ENCODE measurements at regions not wholly inside any gene's neighbourhood (a gene's known extent, or its start where the extent isn't known, plus 50 kb on each side); places are given as distances from the start of the nearest gene placed in this dataset.

GRCh38 chr10:88185830-88186229, 322.4 kb downstream of the PTEN start:
- DNase-seq = no peak
- intact Hi-C loops (cut with DNase I) = no loop called here

DNA sequence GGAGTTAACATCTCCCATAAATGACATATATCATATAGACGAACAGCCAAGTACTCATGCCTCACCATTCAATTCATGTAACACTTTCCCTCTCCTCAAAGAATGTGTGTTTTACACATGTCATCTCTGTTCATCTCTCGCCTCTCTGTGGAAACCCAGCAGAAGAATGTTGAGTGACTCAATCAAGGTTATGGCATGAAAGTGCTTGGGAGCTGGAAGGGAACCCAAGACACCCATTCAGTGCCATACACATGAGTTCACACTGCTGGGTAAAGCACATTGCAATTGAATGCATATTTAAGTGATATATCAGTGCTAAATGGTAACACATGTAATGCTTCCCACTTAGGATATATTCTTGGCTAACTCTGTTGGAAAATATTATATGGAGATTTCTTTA, 322.9 kb downstream of the PTEN start:
- intact Hi-C loops (cut with DNase I) = no loop called here

GRCh38 chr10:88187472-88187871, 324.0 kb downstream of the PTEN start:
- DNase-seq = no peak
- intact Hi-C loops (cut with DNase I) = no loop called here

More for the DNA sequence above, 322.9 kb downstream of the PTEN start:
- DNase-seq = no peak

GRCh38 chr10:88190123-88190522, 326.7 kb downstream of the PTEN start:
- intact Hi-C loops (cut with DNase I) = no loop called here
- DNase-seq = no peak

GRCh38 chr10:88190540-88191235, 327.3 kb downstream of the PTEN start:
- peak in 4 of 42 donors; percentile 2 to 22 (median 9) for DNase-seq
- intact Hi-C loops (cut with DNase I) = no loop called here

- no peak for DNase-seq
- intact Hi-C loops (cut with DNase I) = no loop called here
Observed at GRCh38 chr10:88193018-88193417, 329.6 kb downstream of the PTEN start.

GRCh38 chr10:88194041-88194887, 330.8 kb downstream of the PTEN start:
- DNase-seq = no peak
- intact Hi-C loops (cut with DNase I) = no loop called here

GRCh38 chr10:88194961-88195367, 331.5 kb downstream of the PTEN start:
- DNase-seq = no peak
- intact Hi-C loops (cut with DNase I) = no loop called here

GRCh38 chr10:88195841-88196240, 332.4 kb downstream of the PTEN start:
- DNase-seq = no peak
- intact Hi-C loops (cut with DNase I) = no loop called here

- intact Hi-C loops (cut with DNase I) = no loop called here
- DNase-seq = no peak
Observed at GRCh38 chr10:88196291-88196690, 332.9 kb downstream of the PTEN start.

DNA sequence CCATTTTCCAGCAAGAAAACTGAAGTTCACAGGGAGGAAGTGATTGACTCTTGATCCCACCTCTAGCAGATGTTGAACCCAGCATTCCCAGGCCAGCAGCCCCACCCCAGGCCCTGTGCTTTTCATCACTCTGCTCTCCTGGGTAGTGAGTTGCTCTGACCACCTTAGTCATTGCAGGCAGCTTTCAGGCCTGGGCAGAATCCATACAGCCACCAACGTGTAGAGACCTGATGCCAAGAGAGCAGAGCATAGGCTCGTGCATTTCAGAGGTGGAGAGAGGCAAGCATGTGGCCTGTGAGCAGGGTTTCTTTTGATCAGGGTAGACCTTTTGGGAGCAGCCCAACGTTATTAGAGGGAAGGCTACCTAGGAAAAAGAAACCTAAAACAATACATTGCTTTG, 334.6 kb downstream of the PTEN start:
- intact Hi-C loops (cut with DNase I) = no loop called here
- DNase-seq = no peak

DNA sequence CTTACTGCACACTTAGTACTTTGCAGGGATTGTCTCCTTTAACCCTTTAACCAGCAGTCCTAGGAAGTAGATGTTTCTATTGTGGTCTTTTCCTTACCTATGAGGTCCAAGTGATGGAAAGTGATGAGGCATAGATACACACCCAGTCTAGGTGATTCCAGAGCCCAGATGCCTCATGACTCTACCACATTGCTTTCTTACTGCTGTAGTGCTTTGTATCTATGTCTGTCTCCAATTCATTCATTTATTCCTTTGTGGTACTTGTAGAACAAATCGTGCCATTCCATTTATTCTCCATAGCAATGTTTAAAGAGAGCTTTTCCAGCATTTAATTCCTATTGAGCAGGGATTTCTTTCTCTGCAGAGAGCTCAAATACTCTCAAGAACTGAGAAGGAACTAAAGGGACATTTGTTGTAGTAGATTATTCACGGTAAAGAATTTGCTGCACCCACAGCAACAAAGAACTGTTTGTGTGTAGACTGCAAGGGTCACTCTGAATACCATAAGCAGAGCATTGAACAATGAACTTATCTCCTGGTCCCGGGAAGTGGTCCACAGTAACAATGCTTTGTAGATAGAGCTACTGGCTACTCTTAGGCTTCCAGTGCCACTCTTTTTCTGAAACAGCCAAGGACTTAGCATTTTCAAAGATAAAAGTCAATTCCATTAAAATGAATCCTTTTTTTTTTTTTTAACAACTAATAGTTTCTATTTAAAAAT, 337.0 kb downstream of the PTEN start:
- DNase-seq = no peak
- intact Hi-C loops (cut with DNase I) = no loop called here

- no peak for DNase-seq
- intact Hi-C loops (cut with DNase I) = no loop called here
Observed at GRCh38 chr10:88205842-88206446, 342.5 kb downstream of the PTEN start.

GRCh38 chr10:88207121-88207546, 343.7 kb downstream of the PTEN start:
- intact Hi-C loops (cut with DNase I) = no loop called here
- no peak for DNase-seq

DNA sequence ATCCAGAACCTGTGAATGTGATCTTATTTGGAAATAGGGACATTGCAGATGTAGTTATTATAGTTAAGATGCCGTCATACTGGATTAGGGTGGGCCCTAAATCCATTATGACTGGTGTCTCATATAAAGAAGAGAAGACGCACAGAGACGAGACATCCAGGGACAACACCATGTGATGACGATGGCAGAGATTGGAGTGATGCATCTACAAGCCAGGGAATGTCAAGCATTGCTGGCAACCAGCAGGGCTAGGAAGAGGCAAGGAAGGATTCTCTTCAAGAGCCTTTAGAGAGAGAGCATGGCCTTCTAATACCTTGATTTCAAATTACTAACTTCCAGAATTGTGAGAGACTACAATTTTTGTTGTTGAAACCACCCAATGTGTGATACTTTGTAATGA, 345.8 kb downstream of the PTEN start:
- intact Hi-C loops (cut with DNase I) = no loop called here
- DNase-seq = no peak

GRCh38 chr10:88209837-88210561, 346.6 kb downstream of the PTEN start:
- DNase-seq = no peak
- intact Hi-C loops (cut with DNase I) = no loop called here

DNA sequence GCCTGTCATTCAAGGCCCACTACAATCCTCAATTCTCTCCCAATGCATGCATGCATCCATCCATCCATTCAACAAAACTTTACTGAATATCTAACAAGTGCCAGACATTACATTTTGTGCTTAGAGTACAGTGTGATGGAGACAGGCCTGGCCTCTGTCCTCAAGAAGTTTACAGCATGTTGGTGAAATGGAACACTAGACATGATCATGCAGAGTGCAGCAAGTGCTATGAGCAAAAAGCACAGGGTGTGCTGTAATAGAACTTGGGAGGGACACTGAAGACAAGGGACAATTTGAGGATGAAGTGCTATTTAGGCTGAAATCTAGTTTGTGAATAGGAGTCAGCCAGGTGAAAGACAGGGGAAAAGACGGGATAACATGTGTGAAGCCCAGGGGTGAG, 347.8 kb downstream of the PTEN start:
- intact Hi-C loops (cut with DNase I) = no loop called here
- no peak for DNase-seq

DNA sequence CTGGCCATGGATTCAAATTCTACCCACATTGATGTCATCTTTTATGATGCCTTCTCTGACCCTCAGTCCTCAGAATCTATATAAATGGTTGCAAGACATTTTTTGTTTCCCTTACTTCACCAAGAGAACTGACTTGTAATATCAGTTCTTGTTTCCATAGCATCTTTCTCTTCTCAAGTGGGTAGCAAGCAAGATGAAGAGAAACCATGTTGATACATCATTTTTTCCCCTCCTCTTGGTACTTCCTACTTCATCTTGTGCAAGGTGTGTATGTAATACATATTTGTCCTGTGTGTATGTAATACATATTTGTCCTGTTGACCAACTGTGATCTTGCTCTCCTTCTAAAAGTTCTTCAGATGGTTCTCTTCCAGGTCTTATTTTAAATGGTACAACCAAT, 348.6 kb downstream of the PTEN start:
- intact Hi-C loops (cut with DNase I) = no loop called here
- no peak for DNase-seq

DNA sequence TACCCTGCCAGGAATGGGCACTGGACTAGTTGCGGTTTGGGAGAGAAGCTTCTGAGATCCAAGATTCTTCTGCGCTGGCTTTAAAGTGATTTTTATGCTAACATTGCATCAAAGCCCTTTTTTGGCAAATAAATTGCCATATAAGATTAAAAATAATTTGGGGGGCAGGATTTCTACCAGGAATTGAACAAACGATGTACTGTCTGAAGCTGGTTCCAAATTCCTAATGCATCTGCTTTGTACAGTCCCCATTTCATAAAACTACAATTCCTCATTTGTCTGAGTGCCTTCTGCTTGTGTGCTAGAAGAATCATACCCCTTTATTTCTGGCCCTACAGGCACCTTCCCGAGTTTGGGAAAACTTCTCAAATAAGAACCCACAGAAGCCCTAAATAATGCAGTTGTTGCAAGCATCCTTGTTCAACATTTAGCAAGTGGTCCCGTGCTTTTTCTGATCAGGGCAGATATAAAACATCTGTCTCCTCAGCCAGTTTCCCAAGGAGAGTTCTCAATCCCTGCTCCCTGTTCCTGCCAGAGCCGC, 349.7 kb downstream of the PTEN start:
- intact Hi-C loops (cut with DNase I) = no loop called here
- DNase-seq = no peak
